ENCODE measurements at regions not wholly inside any gene's neighbourhood (a gene's known extent, or its start where the extent isn't known, plus 50 kb on each side); places are given as distances from the start of the nearest gene placed in this dataset.

DNA sequence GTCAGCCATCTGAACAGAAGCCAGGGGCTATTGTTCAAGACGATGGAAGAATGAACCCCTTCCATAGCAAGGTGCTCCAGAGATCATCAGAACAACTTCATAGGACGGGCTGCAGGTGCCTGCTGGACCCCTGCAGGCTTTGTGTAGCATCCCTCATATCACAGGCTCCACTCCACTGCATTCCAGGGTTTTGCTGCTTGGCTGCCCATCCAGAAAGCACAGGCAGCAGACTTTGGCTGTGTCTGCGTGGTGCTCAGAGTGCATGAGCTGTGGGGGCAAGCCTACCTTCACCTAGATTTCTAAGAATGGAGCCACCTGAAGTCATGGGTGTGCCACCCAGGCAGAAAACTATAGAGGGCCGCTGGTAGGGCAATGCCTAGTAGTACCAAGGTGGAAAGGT lies 93.9 kb upstream of the NLRP1 start:
- TF ChIP-seq, protein P1, sequence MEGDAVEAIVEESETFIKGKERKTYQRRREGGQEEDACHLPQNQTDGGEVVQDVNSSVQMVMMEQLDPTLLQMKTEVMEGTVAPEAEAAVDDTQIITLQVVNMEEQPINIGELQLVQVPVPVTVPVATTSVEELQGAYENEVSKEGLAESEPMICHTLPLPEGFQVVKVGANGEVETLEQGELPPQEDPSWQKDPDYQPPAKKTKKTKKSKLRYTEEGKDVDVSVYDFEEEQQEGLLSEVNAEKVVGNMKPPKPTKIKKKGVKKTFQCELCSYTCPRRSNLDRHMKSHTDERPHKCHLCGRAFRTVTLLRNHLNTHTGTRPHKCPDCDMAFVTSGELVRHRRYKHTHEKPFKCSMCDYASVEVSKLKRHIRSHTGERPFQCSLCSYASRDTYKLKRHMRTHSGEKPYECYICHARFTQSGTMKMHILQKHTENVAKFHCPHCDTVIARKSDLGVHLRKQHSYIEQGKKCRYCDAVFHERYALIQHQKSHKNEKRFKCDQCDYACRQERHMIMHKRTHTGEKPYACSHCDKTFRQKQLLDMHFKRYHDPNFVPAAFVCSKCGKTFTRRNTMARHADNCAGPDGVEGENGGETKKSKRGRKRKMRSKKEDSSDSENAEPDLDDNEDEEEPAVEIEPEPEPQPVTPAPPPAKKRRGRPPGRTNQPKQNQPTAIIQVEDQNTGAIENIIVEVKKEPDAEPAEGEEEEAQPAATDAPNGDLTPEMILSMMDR (IDR thresholded peaks at IDR 0.05; ENCODE audit: borderline replicate concordance), result no peak
- H3K27ac ChIP-seq (replicated peaks), result no peak overlapping the region
- peaks cover 65% of the 10 kb centered on the region for H3K27me3 ChIP-seq (ENCODE audit: low read depth)
- no peaks in the 10 kb centered on the region for H3K36me3 ChIP-seq
- no peaks in the 10 kb centered on the region for H3K4me1 ChIP-seq
- intact Hi-C loops (cut with micrococcal nuclease), result no loop called here
- peaks cover 11% of the 10 kb centered on the region for H3K9me3 ChIP-seq (replicated peaks)
- no peak overlapping the region for H3K4me3 ChIP-seq
- no peak for DNase-seq

DNA sequence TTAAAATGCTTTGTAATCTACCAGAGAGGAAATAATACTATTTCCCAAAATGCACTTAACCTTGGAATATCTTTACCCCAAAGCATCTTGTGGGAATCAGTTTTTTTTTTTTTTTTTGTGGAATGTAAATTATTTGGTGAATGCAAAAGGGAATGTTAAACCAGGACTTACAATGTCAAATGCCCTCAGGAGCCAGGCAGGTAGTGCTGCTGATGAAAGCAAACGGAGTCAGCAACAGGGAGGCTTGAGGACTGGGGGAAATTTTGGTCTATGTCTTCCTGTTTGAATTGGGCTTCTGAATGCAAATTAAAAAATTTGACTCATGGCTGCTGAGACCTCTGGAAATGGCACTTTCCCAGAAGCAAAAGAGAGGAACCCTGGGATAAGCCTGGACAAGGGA lies 96.5 kb upstream of the NLRP1 start:
- Histone ChIP-seq H3K4me3 (no peak overlapping the region), H3K36me3 (no peaks in the 10 kb centered on the region), H3K9me3 (replicated peaks) (peaks cover 20% of the 10 kb centered on the region), H3K27me3 (ENCODE audit: low read depth) (peaks cover 80% of the 10 kb centered on the region), H3K4me1 (no peaks in the 10 kb centered on the region), H3K27ac (replicated peaks) (no peak overlapping the region)
- no peak for DNase-seq
- intact Hi-C loops (cut with micrococcal nuclease), result no loop called here
- TF ChIP-seq, protein P1 (IDR thresholded peaks at IDR 0.05; ENCODE audit: borderline replicate concordance), result no peak

DNA sequence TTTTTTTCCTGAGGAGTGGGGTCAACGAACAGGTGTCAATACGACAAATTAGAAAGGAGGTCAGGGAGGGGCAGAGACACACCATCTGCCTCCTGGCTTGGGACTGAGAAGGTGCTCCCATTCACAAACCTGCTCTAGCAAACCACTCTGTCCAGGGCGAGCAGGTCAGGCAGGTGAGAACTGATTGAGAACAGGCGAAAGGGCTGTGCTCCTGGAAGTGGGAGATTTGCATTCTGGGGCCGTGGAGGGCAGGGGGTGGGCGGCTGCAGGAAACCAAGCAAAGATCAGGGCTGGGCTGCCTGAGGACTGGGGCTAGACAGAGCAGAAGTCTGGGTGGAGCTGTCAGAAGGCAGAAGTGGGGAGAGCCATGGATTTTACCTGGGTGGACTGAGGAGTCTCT lies 98.9 kb upstream of the NLRP1 start:
- no peak overlapping the region for H3K27ac ChIP-seq (replicated peaks)
- no peaks in the 10 kb centered on the region for H3K36me3 ChIP-seq
- DNase-seq, result no peak
- no peak overlapping the region for H3K4me3 ChIP-seq
- peaks cover 29% of the 10 kb centered on the region for H3K9me3 ChIP-seq (replicated peaks)
- intact Hi-C loops (cut with micrococcal nuclease), result no loop called here
- H3K27me3 ChIP-seq (ENCODE audit: low read depth), result peaks cover 70% of the 10 kb centered on the region
- no peaks in the 10 kb centered on the region for H3K4me1 ChIP-seq
- TF ChIP-seq, protein P1 (IDR thresholded peaks at IDR 0.05; ENCODE audit: borderline replicate concordance), result no peak

DNA sequence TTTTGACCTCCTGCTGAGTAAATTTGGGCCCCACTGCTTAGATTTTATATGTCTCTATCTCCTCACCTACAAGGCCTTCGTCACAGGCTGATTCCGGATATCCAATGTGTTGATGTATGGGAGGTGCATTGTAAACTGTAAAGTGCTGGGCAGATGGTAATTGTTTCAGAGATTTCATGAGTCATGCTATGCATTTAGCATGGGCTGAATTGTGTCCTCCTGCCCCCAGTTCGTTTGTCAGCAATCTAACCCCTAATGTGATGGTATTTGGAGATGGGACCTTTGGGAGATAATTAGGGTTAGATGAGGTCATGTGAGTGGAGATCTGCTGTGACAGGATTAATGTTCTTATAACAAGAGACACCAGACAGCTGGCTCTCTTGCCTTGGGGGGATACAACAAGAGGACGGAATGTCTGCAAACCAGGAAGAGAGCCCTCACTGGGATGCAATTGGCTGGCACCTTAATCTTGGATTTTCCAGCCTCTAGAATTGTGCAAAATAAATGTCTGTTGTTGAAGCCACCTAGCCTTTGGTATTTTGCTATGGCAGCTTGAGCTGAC lies 101.8 kb upstream of the NLRP1 start:
- TF ChIP-seq, protein P1 (IDR thresholded peaks at IDR 0.05; ENCODE audit: borderline replicate concordance), result no peak
- no peaks in the 10 kb centered on the region for H3K36me3 ChIP-seq
- H3K27ac ChIP-seq (replicated peaks), result no peak overlapping the region
- H3K9me3 ChIP-seq (replicated peaks), result peaks cover 17% of the 10 kb centered on the region
- DNase-seq, result no peak
- intact Hi-C loops (cut with micrococcal nuclease), result no loop called here
- H3K4me3 ChIP-seq, result no peak overlapping the region
- H3K4me1 ChIP-seq, result no peaks in the 10 kb centered on the region
- H3K27me3 ChIP-seq (ENCODE audit: low read depth), result peaks cover 73% of the 10 kb centered on the region

DNA sequence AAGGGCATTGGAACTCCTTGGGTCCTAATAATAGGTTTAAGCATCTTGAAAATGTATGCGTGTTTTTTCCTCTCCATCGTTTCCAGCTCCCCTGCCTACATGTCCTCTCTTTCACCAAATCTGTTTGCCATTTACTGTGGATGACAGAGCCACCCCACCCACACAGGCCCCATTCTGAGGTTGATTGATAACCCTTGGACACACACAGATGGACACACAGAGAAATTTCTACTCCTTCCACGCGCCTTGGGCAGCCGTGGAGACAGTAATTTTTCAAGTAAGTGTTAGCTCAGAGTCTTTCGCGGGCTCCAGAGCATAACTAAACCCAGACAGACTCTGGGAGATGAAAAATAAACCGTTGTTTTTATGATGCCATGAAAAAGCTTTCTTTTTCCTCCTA lies 103.3 kb upstream of the NLRP1 start:
- Histone ChIP-seq H3K27ac (replicated peaks) (no peak overlapping the region), H3K36me3 (no peaks in the 10 kb centered on the region), H3K27me3 (ENCODE audit: low read depth) (peaks cover 71% of the 10 kb centered on the region), H3K9me3 (replicated peaks) (peaks cover 17% of the 10 kb centered on the region), H3K4me3 (no peak overlapping the region), H3K4me1 (no peaks in the 10 kb centered on the region)
- no peak for DNase-seq
- TF ChIP-seq, protein P1 (IDR thresholded peaks at IDR 0.05; ENCODE audit: borderline replicate concordance), result no peak
- intact Hi-C loops (cut with micrococcal nuclease), result no loop called here
